ENCODE measurements at regions not wholly inside any gene's neighbourhood (a gene's known extent, or its start where the extent isn't known, plus 50 kb on each side); places are given as distances from the start of the nearest gene placed in this dataset.
"Not testable (repeated sequence)": the region's sequence is repeated elsewhere in the genome, so short reads cannot be mapped to it uniquely, and the experiment has no call there.

DNA sequence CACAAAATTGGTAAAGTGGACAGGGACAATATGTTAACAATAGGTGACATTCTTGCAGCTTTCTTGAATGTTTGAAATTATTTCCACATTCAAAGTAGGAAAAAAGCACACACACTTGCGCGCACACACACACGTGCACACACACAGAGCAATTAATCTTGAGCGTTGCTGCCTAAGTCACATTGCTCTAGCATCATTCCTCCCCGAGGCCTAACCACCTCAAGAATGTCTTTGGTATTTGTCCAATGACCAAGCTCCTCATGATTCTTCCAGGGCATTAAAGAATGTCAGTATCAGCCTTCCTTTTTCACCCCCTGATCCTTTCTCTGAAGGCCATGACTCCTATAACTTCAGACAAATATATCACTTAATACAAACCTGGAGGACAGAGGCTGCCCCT lies 198.1 kb downstream of the NPR3 start:
- H3K4me3 Mint-ChIP-seq (ENCODE audit: unreplicated experiment), result no peak overlapping the region
- H3K4me1 Mint-ChIP-seq (ENCODE audit: low read depth, unreplicated experiment), result no peaks in the 10 kb centered on the region
- peaks cover 2% of the 10 kb centered on the region for H3K27me3 Mint-ChIP-seq (ENCODE audit: unreplicated experiment)
- no peaks in the 10 kb centered on the region for H3K36me3 Mint-ChIP-seq (ENCODE audit: unreplicated experiment)
- TF ChIP-seq, protein P1, sequence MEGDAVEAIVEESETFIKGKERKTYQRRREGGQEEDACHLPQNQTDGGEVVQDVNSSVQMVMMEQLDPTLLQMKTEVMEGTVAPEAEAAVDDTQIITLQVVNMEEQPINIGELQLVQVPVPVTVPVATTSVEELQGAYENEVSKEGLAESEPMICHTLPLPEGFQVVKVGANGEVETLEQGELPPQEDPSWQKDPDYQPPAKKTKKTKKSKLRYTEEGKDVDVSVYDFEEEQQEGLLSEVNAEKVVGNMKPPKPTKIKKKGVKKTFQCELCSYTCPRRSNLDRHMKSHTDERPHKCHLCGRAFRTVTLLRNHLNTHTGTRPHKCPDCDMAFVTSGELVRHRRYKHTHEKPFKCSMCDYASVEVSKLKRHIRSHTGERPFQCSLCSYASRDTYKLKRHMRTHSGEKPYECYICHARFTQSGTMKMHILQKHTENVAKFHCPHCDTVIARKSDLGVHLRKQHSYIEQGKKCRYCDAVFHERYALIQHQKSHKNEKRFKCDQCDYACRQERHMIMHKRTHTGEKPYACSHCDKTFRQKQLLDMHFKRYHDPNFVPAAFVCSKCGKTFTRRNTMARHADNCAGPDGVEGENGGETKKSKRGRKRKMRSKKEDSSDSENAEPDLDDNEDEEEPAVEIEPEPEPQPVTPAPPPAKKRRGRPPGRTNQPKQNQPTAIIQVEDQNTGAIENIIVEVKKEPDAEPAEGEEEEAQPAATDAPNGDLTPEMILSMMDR (IDR thresholded peaks at IDR 0.05; ENCODE audit: partially characterized antibody, unreplicated experiment), result no peak
- no peak for DNase-seq
- H3K9me3 Mint-ChIP-seq (ENCODE audit: unreplicated experiment), result no peaks in the 10 kb centered on the region
- H3K27ac Mint-ChIP-seq (ENCODE audit: unreplicated experiment), result no peak overlapping the region

DNA sequence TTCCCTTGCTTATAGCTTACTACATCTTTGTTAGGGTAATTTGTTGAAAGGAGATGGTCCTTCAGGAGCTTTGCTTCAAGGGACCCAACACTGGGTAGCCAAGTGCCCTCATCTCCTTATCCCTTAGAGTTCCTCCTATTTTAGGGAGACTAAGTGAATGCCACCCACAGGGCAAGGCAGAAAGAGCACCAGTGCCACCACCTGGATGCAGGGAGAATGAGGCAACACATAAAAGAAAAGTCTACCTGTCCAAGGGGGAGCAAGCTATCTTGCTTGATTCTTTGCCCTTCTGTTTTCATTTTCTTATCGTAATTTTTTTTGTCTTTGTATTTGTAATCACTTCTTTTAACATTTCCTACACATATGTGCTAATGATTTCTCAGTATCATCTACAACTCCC lies 205.5 kb downstream of the NPR3 start:
- H3K36me3 Mint-ChIP-seq (ENCODE audit: unreplicated experiment), result no peaks in the 10 kb centered on the region

DNA sequence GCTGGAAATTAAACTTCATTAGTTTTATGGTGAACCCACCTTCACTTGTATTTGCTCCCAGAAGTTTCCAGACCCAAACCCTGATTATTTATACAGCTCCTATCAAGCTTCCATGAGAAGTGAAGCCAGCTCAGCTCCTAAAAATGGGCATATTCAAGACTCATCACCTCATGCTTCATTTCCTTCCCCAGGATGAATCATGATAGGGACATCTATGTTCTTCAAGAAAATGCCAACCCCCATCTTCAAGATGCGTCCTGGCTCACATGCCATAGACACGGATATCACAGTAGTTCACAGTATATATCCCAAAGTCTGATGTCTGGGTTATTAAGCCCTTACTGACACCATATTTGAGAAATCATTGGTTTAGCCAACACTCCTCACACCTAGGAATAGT lies 217.6 kb downstream of the NPR3 start:
- H3K9me3 Mint-ChIP-seq (ENCODE audit: unreplicated experiment), result no peaks in the 10 kb centered on the region
- no peaks in the 10 kb centered on the region for H3K27me3 Mint-ChIP-seq (ENCODE audit: unreplicated experiment)
- H3K4me1 Mint-ChIP-seq (ENCODE audit: low read depth, unreplicated experiment), result no peaks in the 10 kb centered on the region
- H3K36me3 Mint-ChIP-seq (ENCODE audit: unreplicated experiment), result no peaks in the 10 kb centered on the region
- TF ChIP-seq, protein P1 (IDR thresholded peaks at IDR 0.05; ENCODE audit: partially characterized antibody, unreplicated experiment), result no peak
- no peak for DNase-seq
- H3K4me3 Mint-ChIP-seq (ENCODE audit: unreplicated experiment), result no peak overlapping the region
- H3K27ac Mint-ChIP-seq (ENCODE audit: unreplicated experiment), result no peak overlapping the region

More for the DNA sequence above, 205.5 kb downstream of the NPR3 start:
- Mint-ChIP-seq H3K27me3 (ENCODE audit: unreplicated experiment) (no peaks in the 10 kb centered on the region), H3K27ac (ENCODE audit: unreplicated experiment) (no peak overlapping the region), H3K9me3 (ENCODE audit: unreplicated experiment) (no peaks in the 10 kb centered on the region), H3K4me3 (ENCODE audit: unreplicated experiment) (no peak overlapping the region), H3K4me1 (ENCODE audit: low read depth, unreplicated experiment) (no peaks in the 10 kb centered on the region)
- TF ChIP-seq, protein P1 (IDR thresholded peaks at IDR 0.05; ENCODE audit: partially characterized antibody, unreplicated experiment), result no peak
- no peak for DNase-seq

DNA sequence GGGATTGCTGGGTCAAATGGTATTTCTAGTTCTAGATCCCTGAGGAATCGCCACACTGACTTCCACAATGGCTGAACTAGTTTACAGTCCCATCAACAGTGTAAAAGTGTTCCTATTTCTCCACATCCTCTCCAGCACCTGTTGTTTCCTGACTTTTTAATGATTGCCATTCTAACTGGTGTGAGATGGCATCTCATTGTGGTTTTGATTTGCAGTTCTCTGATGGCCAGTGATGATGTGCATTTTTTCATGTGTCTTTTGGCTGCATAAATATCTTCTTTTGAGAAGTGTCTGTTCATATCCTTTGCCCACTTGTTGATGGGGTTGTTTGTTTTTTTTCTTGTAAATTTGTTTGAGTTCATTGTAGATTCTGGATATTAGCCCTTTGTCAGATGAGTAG lies 220.3 kb downstream of the NPR3 start:
- not testable (repeated sequence) for DNase-seq; H3K27me3 Mint-ChIP-seq (ENCODE audit: unreplicated experiment); H3K27ac Mint-ChIP-seq (ENCODE audit: unreplicated experiment); H3K36me3 Mint-ChIP-seq (ENCODE audit: unreplicated experiment); H3K4me1 Mint-ChIP-seq (ENCODE audit: low read depth, unreplicated experiment); H3K9me3 Mint-ChIP-seq (ENCODE audit: unreplicated experiment); H3K4me3 Mint-ChIP-seq (ENCODE audit: unreplicated experiment)

DNA sequence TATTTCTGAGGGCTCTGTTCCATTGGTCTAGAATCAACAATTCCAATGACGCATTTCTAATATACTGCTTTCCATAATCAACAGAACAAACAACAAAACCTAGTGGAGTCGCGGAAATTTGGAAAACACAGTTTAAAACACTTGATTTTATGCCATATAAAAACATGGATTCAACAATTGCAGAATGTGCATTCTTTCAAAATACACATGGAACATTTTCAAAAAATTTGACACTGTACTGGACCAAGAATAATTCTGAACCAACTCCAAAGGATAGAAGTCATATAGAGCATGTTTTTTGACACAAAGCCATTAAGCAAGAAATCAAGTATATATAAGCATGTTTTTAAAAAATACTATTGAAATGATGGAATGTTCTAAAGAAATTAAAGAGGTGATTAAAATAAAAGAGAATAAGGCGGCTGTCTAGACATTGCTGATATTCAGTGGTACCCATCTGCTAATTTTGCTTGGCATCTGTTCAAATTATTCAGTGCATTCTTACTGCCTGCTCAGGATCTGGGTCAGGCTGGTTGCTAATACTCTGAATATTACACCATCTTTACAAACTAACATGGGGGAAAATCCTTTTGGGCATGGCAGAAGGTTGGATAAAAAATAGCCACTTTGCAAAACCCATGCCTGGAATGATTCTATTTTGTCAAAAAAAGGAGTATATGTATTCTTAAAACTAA lies 221.3 kb downstream of the NPR3 start:
- no peak overlapping the region for H3K4me3 Mint-ChIP-seq (ENCODE audit: unreplicated experiment)
- H3K27me3 Mint-ChIP-seq (ENCODE audit: unreplicated experiment), result peaks cover 2% of the 10 kb centered on the region
- H3K27ac Mint-ChIP-seq (ENCODE audit: unreplicated experiment), result no peak overlapping the region
- H3K4me1 Mint-ChIP-seq (ENCODE audit: low read depth, unreplicated experiment), result peaks cover 2% of the 10 kb centered on the region
- H3K9me3 Mint-ChIP-seq (ENCODE audit: unreplicated experiment), result peaks cover 2% of the 10 kb centered on the region
- no peak for DNase-seq
- H3K36me3 Mint-ChIP-seq (ENCODE audit: unreplicated experiment), result no peaks in the 10 kb centered on the region
- TF ChIP-seq, protein P1 (IDR thresholded peaks at IDR 0.05; ENCODE audit: partially characterized antibody, unreplicated experiment), result no peak
